Urinary bladder (tissue), 3 donors: ENCODE measurements at regions not wholly inside any gene's neighbourhood (a gene's known extent, or its start where the extent isn't known, plus 50 kb on each side); places are given as distances from the start of the nearest gene placed in this dataset.
"Not testable (repeated sequence)": the region's sequence is repeated elsewhere in the genome, so short reads cannot be mapped to it uniquely, and the experiment has no call there.

Source experiments
- DNase-seq: peaks from one replicate; pipeline ENCODE4 v3.0.0-alpha.2; 2015; ENCODE audit errors: extremely low spot score
- H3K27ac ChIP-seq: one replicate; pipeline ENCODE4 v1.5.1; 2013; ENCODE audit warnings: low read depth, mild to moderate bottlenecking, moderate library complexity
- H3K36me3 ChIP-seq: one replicate; pipeline ENCODE4 v1.6.1; 2013; ENCODE audit warnings: mild to moderate bottlenecking, moderate library complexity; ENCODE audit not compliant: insufficient read depth
- H3K4me1 ChIP-seq: one replicate; pipeline ENCODE4 v1.6.1; 2013; ENCODE audit warnings: mild to moderate bottlenecking, moderate library complexity; ENCODE audit not compliant: insufficient read depth
- H3K4me3 ChIP-seq: one replicate; pipeline ENCODE4 v1.5.1; 2013; ENCODE audit warnings: low read depth, low read length
- WGBS: extraction: QIAGEN DNeasy Blood & Tissue Kit; methylation state at CpG from one replicate; pipeline ENCODE4 v1.1.7; 2013; 5-methylcytosine and 5-hydroxymethylcytosine counted together
- donor health status: healthy with polysubstance abuse.
- donor health status: healthy.

DNA sequence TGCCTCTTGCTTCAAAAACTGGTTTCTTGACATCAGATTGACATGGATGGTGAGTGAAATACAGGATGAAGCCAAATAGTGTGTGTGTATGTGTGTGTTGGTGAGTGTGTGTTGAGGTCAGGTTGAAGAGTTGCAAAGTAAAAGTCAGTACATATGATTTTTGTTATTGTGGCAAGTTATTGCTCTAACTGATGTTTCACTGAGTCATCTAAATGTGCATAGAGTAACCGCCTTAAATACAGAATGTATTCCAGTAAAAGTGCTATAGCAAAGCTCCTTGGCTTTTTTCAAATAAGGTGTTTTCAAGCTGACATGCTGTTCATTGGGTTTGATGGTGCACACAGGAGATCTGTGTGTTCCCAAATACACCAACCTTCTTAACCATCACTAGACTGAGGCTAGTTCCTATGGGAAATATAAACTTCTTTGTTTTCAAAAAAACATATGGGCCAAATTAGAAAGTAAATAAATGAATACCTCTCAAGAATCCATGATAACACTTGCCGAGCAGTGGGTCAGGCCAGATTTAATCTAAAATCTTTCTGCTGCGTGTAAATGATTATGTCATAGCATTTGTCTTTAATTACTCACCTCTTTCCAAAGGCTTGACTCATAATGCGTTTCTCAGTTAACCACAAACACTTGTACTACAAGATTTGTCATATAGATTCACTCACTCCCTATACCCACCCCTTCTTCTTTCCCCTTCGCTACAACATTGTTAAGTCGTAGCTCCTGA lies 151.1 kb downstream of the LYPLAL1 start:
- Histone ChIP-seq H3K4me3 (no peak overlapping the region), H3K36me3 (no peaks in the 10 kb centered on the region), H3K27ac (no peak overlapping the region), H3K4me1 (no peaks in the 10 kb centered on the region)
- no peak for DNase-seq
- 84% methylated on average over 6 of the region's 6 CpGs for whole genome bisulfite sequencing

DNA sequence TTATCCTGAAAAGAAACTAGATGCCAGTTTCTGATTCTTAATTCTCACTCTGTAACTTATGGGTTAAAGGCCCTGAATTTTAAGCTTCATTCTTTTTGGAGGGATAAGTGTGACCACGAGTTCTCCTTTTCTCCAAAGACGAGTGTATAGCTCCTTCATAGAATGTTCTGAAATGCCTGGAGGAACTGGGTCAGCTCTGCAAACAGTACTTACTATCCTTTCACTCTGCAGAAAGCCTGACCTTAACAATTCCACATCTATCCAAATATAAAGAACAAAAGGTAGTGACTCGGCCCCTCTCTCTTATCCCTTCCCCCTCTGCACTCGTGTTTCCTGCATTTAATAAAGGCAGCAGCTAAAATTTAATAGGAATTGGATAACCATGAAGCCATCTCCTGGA lies 150.5 kb downstream of the LYPLAL1 start:
- 52% methylated on average over 4 of the region's 4 CpGs for WGBS
- Histone ChIP-seq H3K27ac (no peak overlapping the region), H3K36me3 (no peaks in the 10 kb centered on the region), H3K4me3 (no peak overlapping the region), H3K4me1 (no peaks in the 10 kb centered on the region)
- no peak for DNase-seq

DNA sequence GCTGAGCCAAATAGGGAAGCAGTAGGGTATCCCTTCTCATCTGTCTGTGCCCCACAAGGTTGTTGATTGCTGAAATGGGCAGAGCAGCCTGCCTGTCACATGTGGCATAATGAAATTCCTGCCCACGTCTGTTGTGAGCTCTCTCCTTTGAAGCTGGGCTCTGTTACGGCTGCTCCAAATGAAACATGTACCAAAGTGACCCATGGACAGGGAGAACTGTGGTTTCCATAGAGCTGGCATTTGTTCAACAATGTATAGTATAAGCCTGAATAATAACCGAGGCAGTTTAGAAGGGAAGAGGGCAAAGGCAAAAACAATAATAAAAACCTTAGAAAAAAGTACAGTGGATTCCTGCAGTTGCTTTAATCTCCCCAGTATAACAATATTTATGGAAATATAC lies 149.7 kb downstream of the LYPLAL1 start:
- H3K36me3 ChIP-seq, result no peaks in the 10 kb centered on the region
- no peaks in the 10 kb centered on the region for H3K4me1 ChIP-seq
- no peak overlapping the region for H3K27ac ChIP-seq
- 74% methylated on average over 3 of the region's 3 CpGs for WGBS
- H3K4me3 ChIP-seq, result no peak overlapping the region
- DNase-seq, result no peak

GRCh38 chr1:219322766-219323165 lies 149.1 kb downstream of the LYPLAL1 start:
- H3K27ac ChIP-seq, result no peak overlapping the region
- H3K4me1 ChIP-seq, result no peaks in the 10 kb centered on the region
- no peak overlapping the region for H3K4me3 ChIP-seq
- H3K36me3 ChIP-seq, result no peaks in the 10 kb centered on the region
- WGBS, result 97% methylated on average over 3 of the region's 3 CpGs
- no peak for DNase-seq

DNA sequence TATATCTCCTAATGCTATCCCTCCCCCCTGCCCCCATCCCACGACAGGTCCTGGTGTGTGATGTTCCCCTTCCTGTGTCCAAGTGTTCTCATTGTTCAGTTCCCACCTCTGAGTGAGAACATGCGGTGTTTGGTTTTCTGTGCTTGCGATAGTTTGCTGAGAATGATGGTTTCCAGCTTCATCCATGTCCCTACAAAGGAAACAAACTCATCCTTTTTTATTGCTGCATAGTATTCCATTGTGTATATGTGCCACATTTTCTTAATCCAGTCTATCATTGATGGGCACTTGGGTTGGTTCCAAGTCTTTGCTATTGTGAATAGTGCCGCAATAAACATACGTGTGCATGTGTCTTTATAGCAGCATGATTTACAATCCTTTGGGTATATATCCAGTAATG lies 146.9 kb downstream of the LYPLAL1 start:
- H3K4me3 ChIP-seq, result not testable (repeated sequence)

DNA sequence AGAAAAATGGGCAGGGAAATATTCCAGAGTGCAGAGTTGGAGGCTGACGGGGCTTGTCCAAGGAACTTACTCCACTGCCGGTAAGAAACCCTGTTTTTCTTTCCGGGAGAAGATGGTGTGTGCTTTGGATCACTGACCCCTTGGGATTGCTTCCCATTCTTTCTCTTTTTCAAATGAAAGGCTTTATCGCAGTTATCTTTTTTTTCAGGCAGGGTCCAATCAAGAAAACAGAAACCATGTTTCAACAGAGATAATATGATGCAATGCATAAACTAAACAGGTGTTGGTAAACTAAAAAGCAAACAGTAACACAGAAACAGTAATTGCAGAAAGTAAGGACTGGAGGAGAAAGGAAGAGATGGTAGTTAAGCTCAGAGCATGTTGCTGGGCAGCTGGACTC lies 145.1 kb downstream of the LYPLAL1 start:
- DNase-seq, result no peak
- Histone ChIP-seq H3K27ac (no peak overlapping the region), H3K4me3 (no peak overlapping the region), H3K36me3 (no peaks in the 10 kb centered on the region), H3K4me1 (no peaks in the 10 kb centered on the region)
- 90% methylated on average over 4 of the region's 4 CpGs for WGBS

More for the DNA sequence above, 146.9 kb downstream of the LYPLAL1 start:
- H3K36me3 ChIP-seq, H3K4me1 ChIP-seq, DNase-seq, H3K27ac ChIP-seq: not testable (repeated sequence)
- 87% methylated on average over 4 of the region's 5 CpGs for WGBS

GRCh38 chr1:219317762-219318353 lies 144.2 kb downstream of the LYPLAL1 start:
- no peak overlapping the region for H3K27ac ChIP-seq
- no peak for DNase-seq
- no peaks in the 10 kb centered on the region for H3K36me3 ChIP-seq
- no peak overlapping the region for H3K4me3 ChIP-seq
- H3K4me1 ChIP-seq, result no peaks in the 10 kb centered on the region
- WGBS, result 76% methylated on average over 3 of the region's 3 CpGs

DNA sequence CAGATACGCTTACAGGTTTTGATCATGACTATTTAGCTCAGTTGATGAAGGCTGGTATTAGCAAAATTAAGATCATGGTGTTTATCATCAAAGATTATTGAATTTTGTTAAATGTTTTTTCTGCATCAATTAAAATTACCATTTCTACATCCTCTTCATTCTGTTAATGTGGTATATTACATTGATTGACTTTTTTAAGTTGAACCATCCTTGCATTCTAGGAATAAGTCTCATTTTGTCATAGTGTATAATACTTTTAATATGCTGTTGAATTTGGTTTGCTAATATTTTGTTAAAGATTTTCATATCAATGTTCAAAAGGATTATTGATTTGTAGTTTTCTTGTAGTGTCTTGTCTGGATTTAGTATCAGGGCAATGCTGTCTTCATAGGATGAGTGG lies 142.4 kb downstream of the LYPLAL1 start:
- Histone ChIP-seq H3K36me3 (no peaks in the 10 kb centered on the region), H3K4me1 (no peaks in the 10 kb centered on the region), H3K27ac (no peak overlapping the region), H3K4me3 (no peak overlapping the region)
- 97% methylated on average over 1 of the region's 1 CpG for WGBS
- no peak for DNase-seq

GRCh38 chr1:219313961-219314360 lies 140.3 kb downstream of the LYPLAL1 start:
- no peaks in the 10 kb centered on the region for H3K36me3 ChIP-seq
- H3K4me1 ChIP-seq, result no peaks in the 10 kb centered on the region
- no peak overlapping the region for H3K27ac ChIP-seq
- H3K4me3 ChIP-seq, result no peak overlapping the region
- DNase-seq, result no peak
- WGBS, result 94% methylated on average over 2 of the region's 2 CpGs

- Histone ChIP-seq H3K4me1 (no peaks in the 10 kb centered on the region), H3K36me3 (no peaks in the 10 kb centered on the region), H3K4me3 (no peak overlapping the region), H3K27ac (no peak overlapping the region)
- WGBS, result 59% methylated on average over 3 of the region's 3 CpGs
- DNase-seq, result no peak
These were observed 139.3 kb downstream of the LYPLAL1 start for GRCh38 chr1:219312967-219313366.

- 22% methylated on average over 1 of the region's 1 CpG for WGBS
- H3K4me3 ChIP-seq, result no peak overlapping the region
- DNase-seq, result no peak
- H3K27ac ChIP-seq, result no peak overlapping the region
- no peaks in the 10 kb centered on the region for H3K4me1 ChIP-seq
- H3K36me3 ChIP-seq, result no peaks in the 10 kb centered on the region
These were observed 136.6 kb downstream of the LYPLAL1 start for GRCh38 chr1:219310181-219310728.

DNA sequence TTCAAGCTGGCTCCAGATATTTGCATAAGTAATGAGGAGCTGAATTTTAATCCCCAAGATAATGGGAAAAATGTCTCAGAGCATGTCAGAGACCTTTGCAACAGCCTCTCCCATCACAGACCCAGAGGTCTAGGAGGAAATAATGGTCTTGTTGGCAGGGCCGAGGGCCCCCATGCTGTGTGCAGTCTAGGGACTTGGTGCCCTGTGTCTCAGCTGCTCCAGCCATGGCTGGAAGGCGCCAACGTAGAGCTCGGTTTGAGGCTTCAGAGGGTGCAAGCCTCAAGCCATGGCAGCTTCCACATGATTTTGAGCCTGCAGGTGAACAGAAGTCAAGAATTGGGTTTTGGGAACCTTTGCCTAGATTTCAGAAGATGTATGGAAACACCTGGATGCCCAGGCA lies 134.7 kb downstream of the LYPLAL1 start:
- 97% methylated on average over 4 of the region's 4 CpGs for WGBS
- H3K4me1 ChIP-seq, result no peaks in the 10 kb centered on the region
- no peak for DNase-seq
- no peaks in the 10 kb centered on the region for H3K36me3 ChIP-seq
- H3K27ac ChIP-seq, result no peak overlapping the region
- no peak overlapping the region for H3K4me3 ChIP-seq

- Histone ChIP-seq H3K27ac (no peak overlapping the region), H3K4me1 (no peaks in the 10 kb centered on the region), H3K4me3 (no peak overlapping the region), H3K36me3 (peaks cover 2% of the 10 kb centered on the region)
- whole genome bisulfite sequencing, result 72% methylated on average over 9 of the region's 9 CpGs
- DNase-seq, result no peak
These were observed 130.8 kb downstream of the LYPLAL1 start for GRCh38 chr1:219304227-219305226.
